ENCODE measurements at regions not wholly inside any gene's neighbourhood (a gene's known extent, or its start where the extent isn't known, plus 50 kb on each side); places are given as distances from the start of the nearest gene placed in this dataset.
"Not testable (repeated sequence)": the region's sequence is repeated elsewhere in the genome, so short reads cannot be mapped to it uniquely, and the experiment has no call there.

DNA sequence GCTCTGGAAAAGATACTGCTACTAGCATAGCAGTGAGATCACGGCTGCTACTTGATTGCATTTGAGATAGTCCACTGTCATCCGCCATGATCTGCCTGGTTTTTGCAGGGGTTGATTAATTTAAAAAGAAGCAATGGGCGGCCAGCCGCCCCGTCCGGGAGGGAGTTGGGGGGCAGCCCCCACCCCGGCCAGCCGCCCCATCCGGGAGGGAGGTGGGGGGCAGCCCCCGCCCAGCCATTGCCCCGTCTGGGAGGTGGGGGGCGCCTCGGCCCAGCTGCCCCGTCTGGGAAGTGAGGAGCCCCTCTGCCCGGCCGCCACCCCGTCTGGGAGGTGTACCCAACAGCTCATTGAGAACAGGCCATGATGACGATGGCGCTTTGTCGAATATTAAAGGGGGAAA, 81.3 kb upstream of the CMKLR1 start:
- H2BK12ac ChIP-seq (ENCODE audit: insufficient read length, low read depth, low read length); H3K27ac Mint-ChIP-seq; H3K79me2 ChIP-seq (ENCODE audit: insufficient read depth, low read length); H3K4ac ChIP-seq (ENCODE audit: low read depth, low read length); H4K5ac ChIP-seq (ENCODE audit: insufficient read length, low read depth, low read length); H2AK5ac ChIP-seq (ENCODE audit: insufficient read length, low read length); H4K8ac ChIP-seq (replicated peaks; ENCODE audit: insufficient read length, low read depth, low read length); H2BK20ac ChIP-seq (ENCODE audit: low read depth, low read length, poor library complexity, severe bottlenecking); H3K36me3 Mint-ChIP-seq (ENCODE audit: insufficient read depth in 1 of 3, low read depth in 3 of 3); H3K56ac ChIP-seq (ENCODE audit: insufficient read length, low read depth, low read length); H3K9me3 ChIP-seq (ENCODE audit: control insufficient read depth, low read depth, low read length); H3K14ac ChIP-seq (ENCODE audit: insufficient read depth, low read length); H3K9me3 Mint-ChIP-seq; H3K23ac ChIP-seq (ENCODE audit: insufficient read length, low read depth, low read length); H3T11ph ChIP-seq (ENCODE audit: low read length); H3K79me1 ChIP-seq (ENCODE audit: insufficient read depth, low read depth, low read length, poor library complexity, severe bottlenecking); H2BK120ac ChIP-seq (ENCODE audit: low read depth, low read length, poor library complexity, severe bottlenecking); H3K27me3 Mint-ChIP-seq (ENCODE audit: low read depth); H3K4me1 ChIP-seq (ENCODE audit: insufficient read depth, low read length); H3K4me2 ChIP-seq (ENCODE audit: insufficient read depth, insufficient read length, low read length); H3K27ac ChIP-seq (ENCODE audit: insufficient read length, low read depth, low read length); H3K18ac ChIP-seq (ENCODE audit: insufficient read length, low read depth, low read length); H3K27me3 ChIP-seq (ENCODE audit: insufficient read depth, low read length); H3K23me2 ChIP-seq (ENCODE audit: insufficient read length, low read depth, low read length, poor library complexity, severe bottlenecking); H2BK5ac ChIP-seq (ENCODE audit: insufficient read length, low read length); H4K91ac ChIP-seq (ENCODE audit: insufficient read length, low read depth, low read length); H2AFZ ChIP-seq (ENCODE audit: low read length); H4K20me1 ChIP-seq (ENCODE audit: control insufficient read depth, insufficient read depth, insufficient read length); DNase-seq; H3K4me3 Mint-ChIP-seq; H3K9ac ChIP-seq (ENCODE audit: extremely low read depth, insufficient read length, low read length); H2BK15ac ChIP-seq (ENCODE audit: low read depth, low read length): not testable (repeated sequence)
- WGBS (ENCODE audit: extremely low coverage, insufficient read length, low lambda C conversion rate) = no CpG with 5 or more reads among the region's 20 CpGs
- H3K4me1 Mint-ChIP-seq = peaks cover 10 to 11% of the 10 kb centered on the region in 2 experiments
